Uterus (tissue), 3 donors: ENCODE measurements at regions not wholly inside any gene's neighbourhood (a gene's known extent, or its start where the extent isn't known, plus 50 kb on each side); places are given as distances from the start of the nearest gene placed in this dataset.
A peak's percentile ranks its signal among the peaks of the same experiment; 100 is the strongest.
"Not testable (repeated sequence)": the region's sequence is repeated elsewhere in the genome, so short reads cannot be mapped to it uniquely, and the experiment has no call there.

ENCODE experiments used
- DNase-seq, 2 donors: peaks; one replicate each; pipeline ENCODE4 v3.0.0-alpha.2; 2019 to 2020
- H3K27ac ChIP-seq, 2 donors: fragments of 200-600 bp; sonication (generic); 1 replicate in 1 of 2; 2 replicates in 1 of 2; pipeline ENCODE4 v1.5.1; 2016 to 2018
- H3K27me3 ChIP-seq, 2 donors: fragments of 200-600 bp; sonication (generic); one replicate each; pipeline ENCODE4 v1.5.1; 2018 to 2019; ENCODE audit warnings: control low read depth in 1 of 2
- H3K36me3 ChIP-seq, 2 donors: fragments of 200-600 bp; sonication (generic); one replicate each; pipeline ENCODE4 v1.5.1; 2019; ENCODE audit warnings: control low read depth in 1 of 2
- H3K4me1 ChIP-seq, 2 donors: fragments of 200-600 bp; sonication (generic); one replicate each; pipeline ENCODE4 v1.5.1; 2018 to 2019; ENCODE audit warnings: control low read depth in 1 of 2
- H3K4me3 ChIP-seq, 2 donors: fragments of 200-600 bp; sonication (generic); 1 replicate in 1 of 2; 2 replicates in 1 of 2; pipeline ENCODE4 v1.5.1; 2018 to 2019; ENCODE audit warnings: mild to moderate bottlenecking in 1 of 2
- H3K9me3 ChIP-seq, 2 donors: fragments of 200-600 bp; sonication (generic); one replicate each; pipeline ENCODE4 v1.5.1; 2019; ENCODE audit warnings: control low read depth in 1 of 2
- CTCF ChIP-seq, 4 experiments: fragments of 200-600 bp in 2 of 4; fragments of 450-650 bp in 2 of 4; sonication (generic) in 2 of 4; IDR thresholded peaks; one replicate each; pipeline ENCODE4 v1.5.1; 2016 to 2019; ENCODE audit warnings: antibody characterized with exemption in 4 of 4, mild to moderate bottlenecking in 2 of 4, moderate library complexity in 1 of 4
- POLR2A ChIP-seq, 2 donors: fragments of 450-650 bp; IDR thresholded peaks; one replicate each; pipeline ENCODE4 v1.6.1; 2016; ENCODE audit warnings: antibody characterized with exemption in 2 of 2, mild to moderate bottlenecking in 1 of 2, moderate library complexity in 1 of 2
- intact Hi-C: fragments of 100-400 bp; cut with DNase I; formaldehyde crosslinking; loops from one replicate; pipeline ENCODE4 v1.15.1; 2023; ENCODE audit warnings: low total_unique reads
- donor health status: DM: yes; HTN: yes; CAD: no.

GRCh38 chr20:25984933-25985332, 288.3 kb upstream of the ZNF337 start:
- DNase-seq = peak; percentile 61 to 70
- Histone ChIP-seq H3K4me3 (peak overlapping the region in 1 of 2 donors; percentile 23), H3K27ac (no peak overlapping the region), H3K4me1 (no peaks in the 10 kb centered on the region), H3K27me3 (no peaks in the 10 kb centered on the region), H3K36me3 (no peaks in the 10 kb centered on the region), H3K9me3 (no peaks in the 10 kb centered on the region)
- intact Hi-C loops = no loop called here
- TF ChIP-seq CTCF (IDR thresholded peaks at IDR 0.05) (no peak), POLR2A (IDR thresholded peaks at IDR 0.05) (no peak)

- H3K4me3 ChIP-seq, H3K4me1 ChIP-seq, H3K27me3 ChIP-seq, DNase-seq, intact Hi-C loops, H3K36me3 ChIP-seq, H3K27ac ChIP-seq, H3K9me3 ChIP-seq: not testable (repeated sequence)
Measured at GRCh38 chr20:25982701-25983100, 286.0 kb upstream of the ZNF337 start.

GRCh38 chr20:25978450-25979190, 282.0 kb upstream of the ZNF337 start:
- H3K9me3 ChIP-seq, H3K27me3 ChIP-seq, DNase-seq, H3K36me3 ChIP-seq, H3K27ac ChIP-seq, H3K4me3 ChIP-seq, intact Hi-C loops, H3K4me1 ChIP-seq: not testable (repeated sequence)

GRCh38 chr20:25975816-25976215, 279.2 kb upstream of the ZNF337 start:
- H3K4me1 ChIP-seq, H3K27ac ChIP-seq, H3K9me3 ChIP-seq, H3K27me3 ChIP-seq, intact Hi-C loops, DNase-seq, H3K4me3 ChIP-seq, H3K36me3 ChIP-seq: not testable (repeated sequence)

GRCh38 chr20:25965203-25965602, 268.6 kb upstream of the ZNF337 start:
- H3K4me3 ChIP-seq, H3K36me3 ChIP-seq, H3K9me3 ChIP-seq, H3K27ac ChIP-seq, intact Hi-C loops, DNase-seq, H3K27me3 ChIP-seq, H3K4me1 ChIP-seq: not testable (repeated sequence)

GRCh38 chr20:25953876-25954275, 257.2 kb upstream of the ZNF337 start:
- H3K27ac ChIP-seq, intact Hi-C loops, H3K36me3 ChIP-seq, H3K9me3 ChIP-seq, H3K4me3 ChIP-seq, DNase-seq, H3K27me3 ChIP-seq, H3K4me1 ChIP-seq: not testable (repeated sequence)

GRCh38 chr20:25935230-25935629, 238.6 kb upstream of the ZNF337 start:
- DNase-seq, H3K27me3 ChIP-seq, H3K27ac ChIP-seq, H3K4me1 ChIP-seq, H3K36me3 ChIP-seq, H3K4me3 ChIP-seq, H3K9me3 ChIP-seq, intact Hi-C loops: not testable (repeated sequence)

- H3K4me1 ChIP-seq, H3K9me3 ChIP-seq, DNase-seq, H3K27me3 ChIP-seq, intact Hi-C loops, H3K36me3 ChIP-seq, H3K4me3 ChIP-seq, H3K27ac ChIP-seq: not testable (repeated sequence)
Measured at GRCh38 chr20:25932806-25933205, 236.2 kb upstream of the ZNF337 start.

- H3K27me3 ChIP-seq, H3K4me3 ChIP-seq, intact Hi-C loops, H3K9me3 ChIP-seq, DNase-seq, H3K27ac ChIP-seq, H3K4me1 ChIP-seq, H3K36me3 ChIP-seq: not testable (repeated sequence)
Measured at GRCh38 chr20:25932170-25932569, 235.5 kb upstream of the ZNF337 start.

GRCh38 chr20:25902321-25902720, 205.7 kb upstream of the ZNF337 start:
- DNase-seq, intact Hi-C loops, H3K4me3 ChIP-seq, H3K36me3 ChIP-seq, H3K27ac ChIP-seq, H3K4me1 ChIP-seq, H3K9me3 ChIP-seq, H3K27me3 ChIP-seq: not testable (repeated sequence)

- H3K9me3 ChIP-seq, H3K36me3 ChIP-seq, intact Hi-C loops, DNase-seq, H3K27ac ChIP-seq, H3K4me3 ChIP-seq, H3K27me3 ChIP-seq, H3K4me1 ChIP-seq: not testable (repeated sequence)
Measured at GRCh38 chr20:25898663-25899062, 202.0 kb upstream of the ZNF337 start.

- H3K4me3 ChIP-seq, H3K4me1 ChIP-seq, H3K27me3 ChIP-seq, H3K9me3 ChIP-seq, intact Hi-C loops, H3K27ac ChIP-seq, H3K36me3 ChIP-seq, DNase-seq: not testable (repeated sequence)
Measured at GRCh38 chr20:25879096-25879495, 182.4 kb upstream of the ZNF337 start.

GRCh38 chr20:25868650-25868979, 172.0 kb upstream of the ZNF337 start:
- H3K4me1 ChIP-seq, intact Hi-C loops, H3K4me3 ChIP-seq, H3K9me3 ChIP-seq, H3K27me3 ChIP-seq, H3K36me3 ChIP-seq, H3K27ac ChIP-seq, DNase-seq: not testable (repeated sequence)
